ENCODE measurements at regions not wholly inside any gene's neighbourhood (a gene's known extent, or its start where the extent isn't known, plus 50 kb on each side); places are given as distances from the start of the nearest gene placed in this dataset.

- WGBS, 2 experiments (ENCODE audit: insufficient coverage in 1 of 2, insufficient read length in 1 of 2) = 70 to 73% methylated on average over 2 of the region's 2 CpGs
- peak overlapping the region; percentile 28 for H3K27ac Mint-ChIP-seq
- no peaks in the 10 kb centered on the region for H3K27me3 ChIP-seq (ENCODE audit: control insufficient read depth, insufficient read depth, low read length, poor library complexity, severe bottlenecking)
Measured at GRCh38 chr4:111209706-111210105, 586.8 kb upstream of the PITX2 start.

GRCh38 chr4:111210595-111210994 is 587.7 kb upstream of the PITX2 start:
- Histone ChIP-seq H3K9ac (ENCODE audit: extremely low read depth, low read length, poor library complexity, severe bottlenecking) (no peak overlapping the region), H3K27ac (ENCODE audit: low read depth, low read length) (no peak overlapping the region), H3K4me3 (ENCODE audit: low read length) (no peak overlapping the region), H3K9me3 (ENCODE audit: control insufficient read depth, low read length) (no peaks in the 10 kb centered on the region), H3K27me3 (ENCODE audit: control insufficient read depth, insufficient read depth, low read length, poor library complexity, severe bottlenecking) (no peaks in the 10 kb centered on the region), H3K4me1 (ENCODE audit: control insufficient read depth, insufficient read depth, low read length) (no peaks in the 10 kb centered on the region), H3K36me3 (ENCODE audit: control insufficient read depth, insufficient read depth, low read length) (no peaks in the 10 kb centered on the region)
- TF ChIP-seq CTCF (conservative IDR thresholded peaks at IDR 0.05) = no peak
- H3K4me1 Mint-ChIP-seq = peaks cover 18% of the 10 kb centered on the region
- DNase-seq = peak; percentile 43
- H3K9me3 Mint-ChIP-seq = no peaks in the 10 kb centered on the region
- no peaks in the 10 kb centered on the region for H3K27me3 Mint-ChIP-seq (ENCODE audit: insufficient read depth)
- 92 to 94% methylated on average over 7 of the region's 7 CpGs for WGBS, 2 experiments (ENCODE audit: insufficient coverage in 1 of 2, insufficient read length in 1 of 2)
- no peak overlapping the region for H3K4me3 Mint-ChIP-seq
- H3K36me3 Mint-ChIP-seq (ENCODE audit: low read depth) = no peaks in the 10 kb centered on the region
- H3K27ac Mint-ChIP-seq = no peak overlapping the region

More at GRCh38 chr4:111209706-111210105, 586.8 kb upstream of the PITX2 start:
- Histone ChIP-seq H3K4me3 (ENCODE audit: low read length) (no peak overlapping the region), H3K4me1 (ENCODE audit: control insufficient read depth, insufficient read depth, low read length) (no peaks in the 10 kb centered on the region), H3K36me3 (ENCODE audit: control insufficient read depth, insufficient read depth, low read length) (no peaks in the 10 kb centered on the region), H3K27ac (ENCODE audit: low read depth, low read length) (no peak overlapping the region), H3K9me3 (ENCODE audit: control insufficient read depth, low read length) (no peaks in the 10 kb centered on the region), H3K9ac (ENCODE audit: extremely low read depth, low read length, poor library complexity, severe bottlenecking) (no peak overlapping the region)
- peak; percentile 44 for DNase-seq
- peaks cover 18% of the 10 kb centered on the region for H3K4me1 Mint-ChIP-seq
- H3K27me3 Mint-ChIP-seq (ENCODE audit: insufficient read depth) = no peaks in the 10 kb centered on the region
- TF ChIP-seq CTCF (conservative IDR thresholded peaks at IDR 0.05) = no peak
- H3K36me3 Mint-ChIP-seq (ENCODE audit: low read depth) = no peaks in the 10 kb centered on the region
- H3K9me3 Mint-ChIP-seq = no peaks in the 10 kb centered on the region
- H3K4me3 Mint-ChIP-seq = no peak overlapping the region

- no peak overlapping the region for H3K4me3 Mint-ChIP-seq
- Histone ChIP-seq H3K9me3 (ENCODE audit: control insufficient read depth, low read length) (no peaks in the 10 kb centered on the region), H3K4me1 (ENCODE audit: control insufficient read depth, insufficient read depth, low read length) (no peaks in the 10 kb centered on the region), H3K27me3 (ENCODE audit: control insufficient read depth, insufficient read depth, low read length, poor library complexity, severe bottlenecking) (no peaks in the 10 kb centered on the region), H3K9ac (ENCODE audit: extremely low read depth, low read length, poor library complexity, severe bottlenecking) (no peak overlapping the region), H3K27ac (ENCODE audit: low read depth, low read length) (no peak overlapping the region), H3K4me3 (ENCODE audit: low read length) (no peak overlapping the region), H3K36me3 (ENCODE audit: control insufficient read depth, insufficient read depth, low read length) (no peaks in the 10 kb centered on the region)
- no peak for TF ChIP-seq CTCF (conservative IDR thresholded peaks at IDR 0.05)
- H3K4me1 Mint-ChIP-seq = peaks cover 18% of the 10 kb centered on the region
- H3K9me3 Mint-ChIP-seq = no peaks in the 10 kb centered on the region
- no peak for DNase-seq
- no peak overlapping the region for H3K27ac Mint-ChIP-seq
- no peaks in the 10 kb centered on the region for H3K27me3 Mint-ChIP-seq (ENCODE audit: insufficient read depth)
- H3K36me3 Mint-ChIP-seq (ENCODE audit: low read depth) = no peaks in the 10 kb centered on the region
- 80 to 87% methylated on average over 2 to 4 of the region's 4 CpGs for WGBS, 2 experiments (ENCODE audit: insufficient coverage in 1 of 2, insufficient read length in 1 of 2)
Measured at GRCh38 chr4:111213531-111213930, 590.7 kb upstream of the PITX2 start.
